Skeletal muscle tissue (tissue), 3 donors: ENCODE measurements at regions not wholly inside any gene's neighbourhood (a gene's known extent, or its start where the extent isn't known, plus 50 kb on each side); places are given as distances from the start of the nearest gene placed in this dataset.

Experiments used
- H3K27ac ChIP-seq: one replicate; pipeline ENCODE4 v1.7.0; 2013; ENCODE audit warnings: mild to moderate bottlenecking, low read depth, low read length, inconsistent platforms
- H3K27me3 ChIP-seq, 3 donors: one replicate each; pipeline ENCODE4 v1.7.0; 2013; ENCODE audit warnings: low read length in 3 of 3; ENCODE audit not compliant: control insufficient read depth in 3 of 3, insufficient read depth in 3 of 3
- H3K36me3 ChIP-seq, 3 donors: one replicate each; pipeline ENCODE4 v1.7.0; 2013; ENCODE audit warnings: low read length in 3 of 3; ENCODE audit not compliant: control insufficient read depth in 3 of 3, insufficient read depth in 3 of 3
- H3K4me1 ChIP-seq, 3 donors: one replicate each; pipeline ENCODE4 v1.7.0; 2013; ENCODE audit warnings: low read length in 3 of 3, mild to moderate bottlenecking in 3 of 3; ENCODE audit not compliant: control insufficient read depth in 3 of 3, insufficient read depth in 3 of 3
- H3K4me3 ChIP-seq, 3 donors: one replicate each; pipeline ENCODE4 v1.7.0; 2013; ENCODE audit warnings: low read length in 3 of 3
- H3K9ac ChIP-seq, 3 donors: one replicate each; pipeline ENCODE4 v1.7.0; 2013; ENCODE audit warnings: low read length in 3 of 3, mild to moderate bottlenecking in 3 of 3, moderate library complexity in 2 of 3, low read depth in 1 of 3
- H3K9me3 ChIP-seq, 3 donors: one replicate each; pipeline ENCODE4 v1.7.0; 2013; ENCODE audit warnings: low read length in 3 of 3; ENCODE audit not compliant: control insufficient read depth in 3 of 3
- donor health status: Osteomylitis.

DNA sequence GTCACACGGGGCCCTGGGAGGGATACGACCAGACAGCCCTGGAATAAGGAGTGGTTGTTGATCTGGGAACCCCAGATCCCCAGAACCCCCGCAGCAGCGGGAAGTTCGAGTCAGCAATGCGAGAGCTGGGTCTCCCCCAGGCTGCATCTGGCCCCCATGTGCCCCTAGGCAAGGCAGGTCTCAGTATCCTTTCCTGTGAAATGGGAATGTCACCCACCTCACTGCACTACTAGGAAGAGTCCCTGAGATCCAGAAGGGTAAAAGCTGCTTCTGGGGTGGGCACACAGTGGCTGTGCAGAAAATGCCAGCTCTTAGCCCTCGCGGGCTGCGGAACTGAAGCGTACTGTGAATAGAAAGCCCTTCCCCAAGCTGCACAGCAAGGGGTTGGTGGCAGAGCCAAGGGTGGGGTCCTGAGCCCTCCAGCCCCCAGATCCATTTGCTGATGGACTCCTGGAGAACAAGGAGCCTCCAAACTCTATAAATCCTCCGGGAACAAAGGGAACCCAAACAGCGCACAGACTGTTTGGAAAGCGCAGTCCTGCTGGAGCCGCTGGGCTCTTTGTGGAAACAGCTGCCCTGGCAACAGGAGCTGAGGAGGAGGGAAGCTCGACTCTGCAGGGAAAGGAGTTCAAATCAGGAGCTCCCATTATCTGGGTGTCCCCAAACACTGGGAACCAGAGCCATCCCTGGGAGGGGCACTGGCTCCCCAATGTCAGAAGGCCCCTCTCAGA lies 68.2 kb upstream of the SHISAL1 start:
- Histone ChIP-seq H3K4me3 (no peak overlapping the region), H3K4me1 (peaks cover 0 to 23% (median 22%) of the 10 kb centered on the region in 3 donors), H3K9ac (no peak overlapping the region), H3K27me3 (peaks cover 14 to 33% (median 28%) of the 10 kb centered on the region in 3 donors), H3K27ac (no peak overlapping the region), H3K9me3 (peaks cover 4 to 8% (median 7%) of the 10 kb centered on the region in 3 donors), H3K36me3 (no peaks in the 10 kb centered on the region)

DNA sequence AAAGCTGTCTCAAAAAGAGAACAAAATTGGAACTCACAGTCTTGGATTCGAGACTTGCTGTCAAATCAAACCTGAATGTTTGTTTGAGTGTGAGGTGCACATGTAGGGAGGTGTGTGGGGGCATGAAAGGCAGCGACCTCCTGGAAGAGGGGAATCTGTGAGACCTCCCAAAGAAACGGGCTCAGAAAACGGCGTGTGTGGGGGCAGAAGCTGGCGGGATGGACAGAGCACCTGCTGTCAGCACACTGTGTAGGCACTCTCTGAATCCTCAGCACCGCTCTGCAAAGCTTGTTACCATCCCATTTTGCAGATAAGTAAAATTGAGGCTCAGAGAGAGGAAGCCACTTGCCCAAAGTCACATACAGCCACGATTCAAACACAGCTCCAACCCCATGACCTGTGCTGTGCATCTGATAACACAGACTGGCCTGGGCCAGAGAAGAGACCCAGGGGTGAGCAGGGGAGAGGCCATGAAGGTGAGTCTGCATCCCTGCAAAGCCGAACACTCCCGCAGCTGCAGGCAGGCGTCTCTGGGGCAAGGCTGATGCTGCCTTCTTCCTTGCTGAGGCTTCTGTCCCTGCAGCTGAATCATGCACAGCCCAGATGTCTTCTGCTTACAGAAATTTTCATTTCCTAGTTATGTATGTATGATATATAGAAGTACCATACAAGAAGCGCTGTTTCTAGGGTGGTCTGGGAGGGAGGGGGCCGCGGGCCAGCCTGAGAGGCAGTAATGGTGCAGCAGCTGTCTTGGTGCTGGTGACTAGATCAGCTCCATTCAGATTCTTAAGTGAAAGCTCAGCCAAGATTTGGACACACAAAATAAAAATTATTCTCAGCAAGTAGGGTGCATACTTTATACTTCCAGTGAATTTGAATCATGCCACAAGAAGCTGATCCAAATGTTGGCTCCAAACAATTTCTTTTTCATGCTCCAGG lies 67.3 kb upstream of the SHISAL1 start:
- H3K9ac ChIP-seq: no peak overlapping the region
- H3K27me3 ChIP-seq: peaks cover 14 to 28% (median 28%) of the 10 kb centered on the region in 3 donors
- no peak overlapping the region for H3K4me3 ChIP-seq
- peaks cover 0 to 23% (median 22%) of the 10 kb centered on the region in 3 donors for H3K4me1 ChIP-seq
- H3K36me3 ChIP-seq: no peaks in the 10 kb centered on the region
- H3K27ac ChIP-seq: no peak overlapping the region
- H3K9me3 ChIP-seq: peaks cover 4 to 11% (median 10%) of the 10 kb centered on the region in 3 donors

DNA sequence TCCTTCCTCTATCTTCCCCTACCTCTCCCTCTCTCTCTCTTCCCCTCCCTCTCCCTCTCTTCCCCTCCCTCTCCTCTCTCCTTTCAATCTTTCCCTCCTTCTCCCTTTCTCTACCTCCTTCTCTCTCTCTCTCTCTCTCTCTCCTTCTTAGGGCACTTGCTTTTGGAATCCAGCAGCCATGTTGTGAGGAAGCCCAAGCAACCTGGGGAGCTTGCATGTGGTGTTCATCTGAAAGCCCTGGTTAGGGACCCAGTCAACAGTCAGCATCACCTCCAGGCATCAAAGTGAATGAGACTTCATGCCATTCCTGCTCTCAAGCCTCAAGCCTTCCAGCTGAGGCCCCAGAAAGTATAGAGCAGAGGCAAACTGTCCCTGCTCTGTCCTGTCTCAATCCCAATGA lies 65.6 kb upstream of the SHISAL1 start:
- Histone ChIP-seq H3K9me3 (peaks cover 4 to 16% (median 10%) of the 10 kb centered on the region in 3 donors), H3K4me3 (no peak overlapping the region), H3K27me3 (peaks cover 13 to 25% (median 20%) of the 10 kb centered on the region in 3 donors), H3K4me1 (peaks cover 0 to 23% (median 22%) of the 10 kb centered on the region in 3 donors), H3K36me3 (no peaks in the 10 kb centered on the region), H3K9ac (no peak overlapping the region), H3K27ac (no peak overlapping the region)

DNA sequence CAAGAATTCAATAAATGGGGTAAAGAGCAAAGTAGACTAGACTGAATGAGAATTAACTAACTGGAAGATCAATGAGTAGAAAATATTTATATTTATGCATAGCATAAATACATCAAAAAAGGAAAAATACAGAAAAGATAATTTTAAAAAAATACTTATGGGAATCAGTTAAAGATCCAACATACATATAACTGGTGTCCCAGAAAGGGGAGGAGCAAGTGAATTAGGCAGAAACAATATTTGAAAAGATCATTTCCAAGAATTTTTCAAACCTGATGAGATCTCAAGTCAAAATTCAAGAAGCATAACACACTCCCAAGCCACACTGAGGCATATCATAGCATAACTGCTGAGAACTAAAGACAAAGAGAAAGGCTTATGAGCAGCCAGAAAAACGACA lies 62.7 kb upstream of the SHISAL1 start:
- Histone ChIP-seq H3K4me1 (no peaks in the 10 kb centered on the region), H3K9me3 (peaks cover 4 to 16% (median 10%) of the 10 kb centered on the region in 3 donors)

DNA sequence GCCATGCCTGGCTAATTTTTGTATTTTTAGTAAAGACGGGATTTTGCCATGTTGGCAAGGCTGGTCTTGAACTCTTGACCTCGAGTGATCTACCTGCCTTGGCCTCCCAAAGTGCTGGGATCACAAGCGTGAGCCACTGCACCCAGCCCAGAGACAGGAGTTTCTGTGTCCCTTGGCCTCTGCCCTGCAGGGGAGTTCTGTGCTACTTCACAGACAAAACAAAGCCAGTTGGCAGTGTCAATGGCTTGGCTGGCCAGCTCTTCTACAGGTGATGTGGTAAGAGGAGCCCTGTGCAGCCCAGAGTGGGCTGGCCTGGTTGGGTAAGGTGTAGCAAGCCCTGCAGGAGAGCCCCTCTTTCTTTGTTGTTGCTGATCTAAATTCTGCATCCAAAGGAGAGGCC lies 60.5 kb upstream of the SHISAL1 start:
- Histone ChIP-seq H3K4me3 (no peak overlapping the region), H3K36me3 (no peaks in the 10 kb centered on the region), H3K27ac (no peak overlapping the region), H3K9ac (no peak overlapping the region), H3K4me1 (no peaks in the 10 kb centered on the region), H3K9me3 (peaks cover under 1 to 12% (median 5%) of the 10 kb centered on the region in 3 donors), H3K27me3 (peaks cover 0 to 18% (median 7%) of the 10 kb centered on the region in 3 donors)

More for the DNA sequence above, 62.7 kb upstream of the SHISAL1 start:
- Histone ChIP-seq H3K27ac (no peak overlapping the region), H3K4me3 (no peak overlapping the region), H3K36me3 (no peaks in the 10 kb centered on the region), H3K9ac (no peak overlapping the region), H3K27me3 (peaks cover 7 to 12% (median 8%) of the 10 kb centered on the region in 3 donors)

DNA sequence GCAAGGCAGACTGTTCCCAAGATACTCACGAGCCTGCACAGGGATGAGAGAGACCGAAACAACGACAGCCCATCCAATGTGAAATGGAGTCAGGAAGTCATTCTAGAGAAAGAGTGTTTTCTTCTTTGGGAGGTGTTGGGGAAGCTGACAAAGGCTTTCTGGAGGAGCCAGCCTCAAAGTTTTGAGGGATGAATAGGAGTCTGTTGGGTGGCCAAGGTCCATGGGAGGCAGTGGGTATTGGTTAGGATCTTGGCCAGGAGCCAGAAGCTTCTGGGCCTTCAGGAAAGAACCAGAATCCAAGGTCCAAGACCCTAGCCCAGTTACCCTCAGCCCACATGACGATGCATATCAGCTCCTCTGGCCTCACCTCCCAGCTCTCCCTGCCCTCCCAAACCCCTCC lies 59.9 kb upstream of the SHISAL1 start:
- Histone ChIP-seq H3K27me3 (peaks cover 0 to 18% (median 7%) of the 10 kb centered on the region in 3 donors), H3K36me3 (no peaks in the 10 kb centered on the region), H3K27ac (no peak overlapping the region), H3K4me3 (no peak overlapping the region), H3K9ac (no peak overlapping the region), H3K4me1 (no peaks in the 10 kb centered on the region), H3K9me3 (peaks cover 0 to 12% (median 3%) of the 10 kb centered on the region in 3 donors)

DNA sequence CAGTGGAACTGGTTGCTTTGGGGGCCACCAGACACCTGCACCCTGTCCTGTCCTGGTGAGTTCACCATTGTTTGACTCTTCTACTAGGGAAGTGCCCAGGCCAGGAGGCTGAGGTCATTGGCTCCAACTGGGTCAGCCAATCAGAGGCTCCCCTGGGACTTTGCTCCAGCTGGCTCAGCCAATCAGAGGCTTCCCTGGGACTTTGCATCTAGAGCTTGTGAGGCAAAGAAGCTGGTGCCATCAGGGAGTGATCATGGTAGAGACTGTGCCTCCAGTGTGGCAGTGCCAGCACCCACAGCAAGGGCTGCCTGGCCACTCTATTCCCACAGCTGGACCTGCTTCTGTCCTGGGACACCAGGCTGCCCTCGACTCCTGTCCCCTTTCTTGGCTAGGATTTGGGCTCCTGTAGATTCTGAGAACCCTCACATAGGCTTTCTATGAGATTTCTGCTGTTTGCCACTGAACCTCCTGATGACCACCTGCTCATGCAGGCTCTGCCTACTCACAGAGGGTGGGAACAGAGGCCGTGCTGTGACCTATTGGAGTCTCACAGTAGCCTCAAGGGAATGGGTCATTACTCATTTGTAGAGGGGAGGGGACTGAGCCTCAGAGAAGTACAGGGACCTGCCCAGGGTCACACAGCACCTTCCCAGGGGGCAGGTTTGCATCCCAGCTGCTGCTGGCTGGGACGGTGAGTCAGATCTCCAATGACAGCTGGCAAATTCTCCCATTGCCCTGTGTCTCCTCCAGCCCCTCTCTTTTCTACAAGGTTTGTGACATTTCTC lies 59.2 kb upstream of the SHISAL1 start:
- H3K27me3 ChIP-seq: peaks cover 0 to 18% (median 7%) of the 10 kb centered on the region in 3 donors
- peaks cover 0 to 10% (median 3%) of the 10 kb centered on the region in 3 donors for H3K9me3 ChIP-seq
- no peak overlapping the region for H3K27ac ChIP-seq
- no peak overlapping the region for H3K9ac ChIP-seq
- H3K4me3 ChIP-seq: no peak overlapping the region
- no peaks in the 10 kb centered on the region for H3K4me1 ChIP-seq
- H3K36me3 ChIP-seq: no peaks in the 10 kb centered on the region

DNA sequence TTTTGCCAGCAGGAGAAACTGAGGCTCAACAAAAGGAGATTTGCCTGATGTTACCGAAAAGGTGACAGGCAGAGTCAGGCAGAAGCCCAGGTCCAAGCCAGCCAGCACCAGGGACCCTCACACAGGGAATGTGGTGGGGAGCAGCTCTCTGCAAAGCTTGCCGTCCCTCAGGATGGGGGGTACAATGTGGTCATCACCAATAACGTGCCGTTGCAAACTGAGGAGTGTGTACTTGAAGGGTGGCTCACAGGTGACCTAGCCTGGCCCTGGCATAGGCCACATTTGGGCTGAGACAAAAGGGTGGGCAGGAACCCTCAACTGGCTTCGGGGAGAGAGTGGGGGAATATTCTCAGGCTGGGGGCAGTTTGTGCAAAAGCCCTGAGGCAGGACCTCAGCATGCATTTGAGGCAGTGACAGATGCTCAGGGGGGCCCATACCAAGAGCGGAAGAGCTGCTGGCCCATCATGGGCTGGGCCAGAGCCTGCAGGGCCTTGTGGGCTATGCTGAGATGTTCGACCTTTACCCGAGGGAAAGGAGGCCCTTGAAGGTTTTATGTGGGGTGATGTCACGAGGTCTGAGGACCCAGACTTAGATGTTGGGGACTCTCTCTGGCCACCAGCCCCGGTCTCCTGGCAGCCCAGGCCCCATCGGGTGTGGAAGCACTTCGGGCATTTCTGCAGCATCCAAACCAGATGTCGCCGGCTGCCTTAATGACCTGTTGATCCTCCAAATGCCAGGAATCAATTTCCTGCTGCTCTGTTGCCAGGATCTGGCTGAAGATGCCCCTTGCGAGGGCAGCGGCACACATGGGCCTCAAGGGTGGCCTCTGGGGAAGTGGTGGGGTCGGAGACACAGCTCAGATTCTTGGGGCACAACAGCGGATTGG lies 57.4 kb upstream of the SHISAL1 start:
- no peak overlapping the region for H3K4me3 ChIP-seq
- no peak overlapping the region for H3K27ac ChIP-seq
- H3K4me1 ChIP-seq: no peaks in the 10 kb centered on the region
- H3K27me3 ChIP-seq: peaks cover 0 to 18% (median 7%) of the 10 kb centered on the region in 3 donors
- H3K9ac ChIP-seq: no peak overlapping the region
- H3K36me3 ChIP-seq: no peaks in the 10 kb centered on the region
- peaks cover 0 to 6% (median 0%) of the 10 kb centered on the region in 3 donors for H3K9me3 ChIP-seq

DNA sequence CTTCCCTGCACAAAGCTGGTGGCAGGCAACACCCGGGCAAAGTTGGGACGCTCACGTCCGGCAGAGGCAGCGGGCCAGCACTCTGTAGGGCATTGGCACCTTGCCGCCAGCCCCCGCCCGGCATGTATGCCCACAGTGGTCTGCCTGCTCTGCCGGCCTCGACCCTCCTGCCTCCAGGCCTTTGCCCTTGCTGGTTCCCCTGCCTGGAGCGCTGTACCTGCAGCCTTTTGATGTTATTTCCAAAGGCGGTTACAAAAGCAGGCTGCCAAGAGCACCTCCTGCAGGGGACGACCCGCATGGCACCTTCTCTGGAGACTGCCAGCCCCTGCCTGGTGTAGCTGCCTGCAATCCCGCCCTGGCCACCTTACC lies 56.5 kb upstream of the SHISAL1 start:
- Histone ChIP-seq H3K36me3 (no peaks in the 10 kb centered on the region), H3K9me3 (no peaks in the 10 kb centered on the region), H3K4me1 (peaks cover 1 to 5% (median 5%) of the 10 kb centered on the region in 3 donors), H3K27ac (no peak overlapping the region), H3K4me3 (no peak overlapping the region), H3K9ac (no peak overlapping the region), H3K27me3 (peaks cover 0 to 18% (median 7%) of the 10 kb centered on the region in 3 donors)
